IMR-90 (cell line): ENCODE measurements at regions not wholly inside any gene's neighbourhood (a gene's known extent, or its start where the extent isn't known, plus 50 kb on each side); places are given as distances from the start of the nearest gene placed in this dataset.

Experiments
- CEBPB ChIP-seq: IDR thresholded peaks from 2 replicates; pipeline ENCODE4 v1.6.1; 2012; ENCODE audit warnings: low read depth, low read length, improper control_type of control experiment
- CTCF ChIP-seq: conservative IDR thresholded peaks from 2 replicates; pipeline ENCODE4 v1.5.1; 2012; ENCODE audit warnings: mild to moderate bottlenecking, low read depth, low read length, improper control_type of control experiment
- MXI1 ChIP-seq: IDR thresholded peaks from 2 replicates; pipeline ENCODE4 v1.6.1; 2012; ENCODE audit warnings: low read depth, mild to moderate bottlenecking, low read length, moderate library complexity, borderline replicate concordance
- POLR2A ChIP-seq: IDR thresholded peaks from 2 replicates; pipeline ENCODE4 v1.6.1; 2012; ENCODE audit warnings: mild to moderate bottlenecking, low read depth, low read length
- RAD21 ChIP-seq: IDR thresholded peaks from 2 replicates; pipeline ENCODE4 v1.6.1; 2012; ENCODE audit warnings: low read length, improper control_type of control experiment
- RFX5 ChIP-seq: IDR thresholded peaks from 2 replicates; pipeline ENCODE4 v1.8.0; 2012; ENCODE audit warnings: low read depth, mild to moderate bottlenecking, low read length, moderate library complexity
- SMC3 ChIP-seq: fragments of 150-350 bp; IDR thresholded peaks from 2 replicates; pipeline ENCODE4 v1.6.1; 2016; ENCODE audit warnings: low read depth, mild to moderate bottlenecking, antibody characterized with exemption, low read length, moderate library complexity

- TF ChIP-seq CTCF (no peak), RAD21 (no peak), SMC3 (no peak), CEBPB (no peak), MXI1 (no peak), POLR2A (no peak), RFX5 (no peak)
Measured at GRCh38 chr3:22399566-22399965, 648.6 kb upstream of the ZNF385D start.
